ENCODE measurements at regions not wholly inside any gene's neighbourhood (a gene's known extent, or its start where the extent isn't known, plus 50 kb on each side); places are given as distances from the start of the nearest gene placed in this dataset.

DNA sequence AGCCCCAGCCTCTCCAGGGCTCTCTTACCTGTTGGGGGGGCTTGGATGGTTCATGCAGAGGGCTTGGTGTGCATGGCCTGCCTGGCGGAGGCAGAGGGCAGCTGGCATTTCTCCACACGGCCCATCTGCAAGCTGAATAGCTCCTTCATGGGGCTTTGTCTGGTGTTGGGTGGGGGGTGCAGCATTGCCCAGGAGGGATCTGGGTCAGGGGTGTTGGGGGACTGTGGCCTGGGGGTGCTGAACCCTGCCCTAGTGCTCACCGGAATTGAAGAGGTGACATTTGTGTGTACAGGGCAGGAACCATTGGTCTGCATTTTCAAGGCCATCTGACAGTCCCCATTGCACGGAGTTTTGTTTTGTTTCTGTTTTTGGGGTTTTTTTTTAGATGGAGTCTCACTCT, 58.8 kb upstream of the HAAO start:
- H3K4me2 ChIP-seq (ENCODE audit: low read length), result no peak overlapping the region
- intact Hi-C loops (cut with micrococcal nuclease; ENCODE audit: unreplicated experiment), result no loop called here
- TF ChIP-seq, protein P1, sequence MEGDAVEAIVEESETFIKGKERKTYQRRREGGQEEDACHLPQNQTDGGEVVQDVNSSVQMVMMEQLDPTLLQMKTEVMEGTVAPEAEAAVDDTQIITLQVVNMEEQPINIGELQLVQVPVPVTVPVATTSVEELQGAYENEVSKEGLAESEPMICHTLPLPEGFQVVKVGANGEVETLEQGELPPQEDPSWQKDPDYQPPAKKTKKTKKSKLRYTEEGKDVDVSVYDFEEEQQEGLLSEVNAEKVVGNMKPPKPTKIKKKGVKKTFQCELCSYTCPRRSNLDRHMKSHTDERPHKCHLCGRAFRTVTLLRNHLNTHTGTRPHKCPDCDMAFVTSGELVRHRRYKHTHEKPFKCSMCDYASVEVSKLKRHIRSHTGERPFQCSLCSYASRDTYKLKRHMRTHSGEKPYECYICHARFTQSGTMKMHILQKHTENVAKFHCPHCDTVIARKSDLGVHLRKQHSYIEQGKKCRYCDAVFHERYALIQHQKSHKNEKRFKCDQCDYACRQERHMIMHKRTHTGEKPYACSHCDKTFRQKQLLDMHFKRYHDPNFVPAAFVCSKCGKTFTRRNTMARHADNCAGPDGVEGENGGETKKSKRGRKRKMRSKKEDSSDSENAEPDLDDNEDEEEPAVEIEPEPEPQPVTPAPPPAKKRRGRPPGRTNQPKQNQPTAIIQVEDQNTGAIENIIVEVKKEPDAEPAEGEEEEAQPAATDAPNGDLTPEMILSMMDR (conservative IDR thresholded peaks at IDR 0.05; ENCODE audit: low read length), result no peak
- TF ChIP-seq EZH2phosphoT487 (IDR thresholded peaks at IDR 0.05; ENCODE audit: borderline replicate concordance, low read depth, low read length), result no peak
- H3K36me3 ChIP-seq (ENCODE audit: insufficient read depth, low read length), result no peaks in the 10 kb centered on the region
- H2AFZ ChIP-seq (ENCODE audit: low read length), result no peak overlapping the region
- ChIA-PET CTCF (ENCODE audit: unreplicated experiment) (interaction anchor here (0.7 kb wide), 1 partner anchor 20 kb away, joined by 4 read pairs; no protein-coding TSS in a partner anchor), POLR2A (interaction anchor here (0.6 kb wide), 1 partner anchor 1008 kb away, joined by 3 read pairs; no protein-coding TSS in a partner anchor)
- no peak overlapping the region for H3K4me3 ChIP-seq (ENCODE audit: low read depth, low read length, poor library complexity, severe bottlenecking)
- H4K20me1 ChIP-seq (ENCODE audit: insufficient read depth, low read length), result no peaks in the 10 kb centered on the region
- no peaks in the 10 kb centered on the region for H3K4me1 ChIP-seq (ENCODE audit: insufficient read depth, low read length, poor library complexity, severe bottlenecking)
- DNase-seq (ENCODE audit: low spot score), result no peak
- H3K27ac ChIP-seq (ENCODE audit: low read depth, low read length, poor library complexity, severe bottlenecking), result no peak overlapping the region
- H3K79me2 ChIP-seq (ENCODE audit: insufficient read depth, low read depth, low read length), result no peaks in the 10 kb centered on the region
- no peaks in the 10 kb centered on the region for H3K9me2 ChIP-seq (ENCODE audit: insufficient read depth, low read length)
- no peaks in the 10 kb centered on the region for H3K9me3 ChIP-seq (ENCODE audit: low read length)
- no TSS peak for BruUV-seq (replicated peaks)

DNA sequence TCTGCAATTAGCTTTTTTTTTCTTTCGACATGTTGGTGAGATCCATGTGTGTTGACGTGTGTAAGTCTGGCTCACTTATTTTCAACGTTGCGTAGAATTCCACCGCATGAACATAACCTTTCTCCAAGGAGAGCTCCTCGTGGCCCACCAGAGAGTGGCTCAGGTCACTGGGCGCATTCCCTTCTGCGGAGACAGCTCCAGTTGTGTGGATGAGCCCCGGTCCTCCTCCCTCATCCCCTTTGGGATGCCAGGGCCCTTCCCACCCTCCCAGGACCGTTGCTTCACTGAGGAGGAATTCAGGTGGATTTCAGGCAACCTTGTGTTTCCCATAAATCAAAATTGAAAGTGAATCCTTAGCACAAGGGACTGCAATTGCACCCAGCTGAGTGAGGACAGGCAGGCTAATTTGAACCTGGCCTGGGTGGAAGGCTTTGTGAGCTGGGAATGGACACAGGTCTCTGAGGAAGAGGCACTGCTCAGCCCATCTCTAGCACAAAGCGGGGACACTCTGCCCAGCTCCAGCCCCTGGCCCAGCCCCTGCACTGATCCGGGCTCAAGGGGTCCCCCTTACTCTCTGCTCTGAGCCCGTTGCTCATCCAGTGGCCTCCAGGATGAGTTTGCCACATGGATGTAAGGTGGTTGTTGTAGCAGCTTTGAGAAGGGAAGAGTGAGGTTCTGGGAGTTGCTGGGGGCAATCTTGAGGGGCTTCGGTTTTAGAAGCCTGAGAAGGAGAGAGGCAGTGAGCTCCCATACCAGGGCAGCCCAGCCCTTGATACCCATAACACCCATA, 57.8 kb upstream of the HAAO start:
- Histone ChIP-seq H3K9me2 (ENCODE audit: insufficient read depth, low read length) (no peaks in the 10 kb centered on the region), H3K4me3 (ENCODE audit: low read depth, low read length, poor library complexity, severe bottlenecking) (no peak overlapping the region), H4K20me1 (ENCODE audit: insufficient read depth, low read length) (no peaks in the 10 kb centered on the region), H3K27ac (ENCODE audit: low read depth, low read length, poor library complexity, severe bottlenecking) (no peak overlapping the region), H3K36me3 (ENCODE audit: insufficient read depth, low read length) (no peaks in the 10 kb centered on the region), H3K4me2 (ENCODE audit: low read length) (no peak overlapping the region), H3K4me1 (ENCODE audit: insufficient read depth, low read length, poor library complexity, severe bottlenecking) (no peaks in the 10 kb centered on the region), H2AFZ (ENCODE audit: low read length) (no peak overlapping the region), H3K79me2 (ENCODE audit: insufficient read depth, low read depth, low read length) (no peaks in the 10 kb centered on the region), H3K9me3 (ENCODE audit: low read length) (no peaks in the 10 kb centered on the region)
- ChIA-PET CTCF (ENCODE audit: unreplicated experiment) (interaction anchor here (1.2 kb wide), 1 partner anchor 80 kb away, joined by 3 read pairs; no protein-coding TSS in a partner anchor), POLR2A (no interaction called here)
- DNase-seq (ENCODE audit: low spot score), result no peak
- TF ChIP-seq EZH2phosphoT487 (IDR thresholded peaks at IDR 0.05; ENCODE audit: borderline replicate concordance, low read depth, low read length), result no peak
- TF ChIP-seq, protein P1 (conservative IDR thresholded peaks at IDR 0.05; ENCODE audit: low read length), result no peak
- BruUV-seq (replicated peaks), result no TSS peak
- intact Hi-C loops (cut with micrococcal nuclease; ENCODE audit: unreplicated experiment), result no loop called here

DNA sequence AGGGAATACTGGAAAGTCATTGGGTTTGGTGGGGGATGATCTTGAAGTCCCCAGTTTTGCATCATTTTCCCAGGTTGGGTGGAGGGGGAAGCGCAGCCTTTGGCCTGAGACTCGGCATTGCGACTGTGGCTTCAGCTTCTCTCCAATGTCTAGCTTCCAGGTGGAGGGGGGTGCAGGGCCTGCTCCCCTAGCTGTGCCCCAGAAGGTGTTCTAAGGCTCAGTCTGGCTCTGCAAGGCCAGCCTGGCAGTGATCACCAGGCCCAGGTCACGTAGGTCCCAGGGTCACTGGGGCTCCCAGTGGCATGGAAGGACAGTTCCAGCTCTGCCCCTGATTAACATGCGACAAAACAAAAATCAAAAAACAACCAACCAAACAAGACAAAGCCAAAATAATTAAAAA, 56.9 kb upstream of the HAAO start:
- Histone ChIP-seq H2AFZ (ENCODE audit: low read length) (no peak overlapping the region), H3K9me2 (ENCODE audit: insufficient read depth, low read length) (no peaks in the 10 kb centered on the region), H3K4me2 (ENCODE audit: low read length) (no peak overlapping the region), H4K20me1 (ENCODE audit: insufficient read depth, low read length) (no peaks in the 10 kb centered on the region), H3K36me3 (ENCODE audit: insufficient read depth, low read length) (no peaks in the 10 kb centered on the region), H3K4me1 (ENCODE audit: insufficient read depth, low read length, poor library complexity, severe bottlenecking) (no peaks in the 10 kb centered on the region), H3K27ac (ENCODE audit: low read depth, low read length, poor library complexity, severe bottlenecking) (no peak overlapping the region), H3K79me2 (ENCODE audit: insufficient read depth, low read depth, low read length) (no peaks in the 10 kb centered on the region), H3K9me3 (ENCODE audit: low read length) (no peaks in the 10 kb centered on the region), H3K4me3 (ENCODE audit: low read depth, low read length, poor library complexity, severe bottlenecking) (no peak overlapping the region)
- no peak for DNase-seq (ENCODE audit: low spot score)
- BruUV-seq (replicated peaks), result no TSS peak
- ChIA-PET CTCF (ENCODE audit: unreplicated experiment) (no interaction called here), POLR2A (no interaction called here)
- no peak for TF ChIP-seq EZH2phosphoT487 (IDR thresholded peaks at IDR 0.05; ENCODE audit: borderline replicate concordance, low read depth, low read length)
- TF ChIP-seq, protein P1 (conservative IDR thresholded peaks at IDR 0.05; ENCODE audit: low read length), result no peak
- intact Hi-C loops (cut with micrococcal nuclease; ENCODE audit: unreplicated experiment), result no loop called here

Data from OCI-LY7 (cell line).